ENCODE measurements at regions not wholly inside any gene's neighbourhood (a gene's known extent, or its start where the extent isn't known, plus 50 kb on each side); places are given as distances from the start of the nearest gene placed in this dataset.
"Not testable (repeated sequence)": the region's sequence is repeated elsewhere in the genome, so short reads cannot be mapped to it uniquely, and the experiment has no call there.

DNA sequence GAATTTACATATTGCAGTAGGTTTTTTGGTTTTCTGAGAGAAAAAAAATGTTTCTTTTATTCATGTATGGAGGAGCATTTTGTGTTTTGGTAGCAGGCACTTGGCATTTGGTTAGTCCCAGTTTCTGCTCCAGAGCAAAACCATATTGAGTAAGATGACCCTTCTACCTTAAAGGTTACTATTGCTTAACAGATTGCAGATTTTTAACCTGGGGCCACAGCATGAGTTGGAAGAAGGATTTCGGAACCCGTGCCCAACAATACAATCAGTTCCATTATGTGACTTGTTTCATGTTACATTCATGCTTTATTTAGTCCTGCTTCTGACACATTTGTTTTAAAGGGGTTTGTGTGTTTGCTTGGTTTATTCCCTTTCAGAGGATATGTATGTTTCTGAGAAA is 496.3 kb downstream of the TFAP2B start (continued):
- TF ChIP-seq, protein P1, sequence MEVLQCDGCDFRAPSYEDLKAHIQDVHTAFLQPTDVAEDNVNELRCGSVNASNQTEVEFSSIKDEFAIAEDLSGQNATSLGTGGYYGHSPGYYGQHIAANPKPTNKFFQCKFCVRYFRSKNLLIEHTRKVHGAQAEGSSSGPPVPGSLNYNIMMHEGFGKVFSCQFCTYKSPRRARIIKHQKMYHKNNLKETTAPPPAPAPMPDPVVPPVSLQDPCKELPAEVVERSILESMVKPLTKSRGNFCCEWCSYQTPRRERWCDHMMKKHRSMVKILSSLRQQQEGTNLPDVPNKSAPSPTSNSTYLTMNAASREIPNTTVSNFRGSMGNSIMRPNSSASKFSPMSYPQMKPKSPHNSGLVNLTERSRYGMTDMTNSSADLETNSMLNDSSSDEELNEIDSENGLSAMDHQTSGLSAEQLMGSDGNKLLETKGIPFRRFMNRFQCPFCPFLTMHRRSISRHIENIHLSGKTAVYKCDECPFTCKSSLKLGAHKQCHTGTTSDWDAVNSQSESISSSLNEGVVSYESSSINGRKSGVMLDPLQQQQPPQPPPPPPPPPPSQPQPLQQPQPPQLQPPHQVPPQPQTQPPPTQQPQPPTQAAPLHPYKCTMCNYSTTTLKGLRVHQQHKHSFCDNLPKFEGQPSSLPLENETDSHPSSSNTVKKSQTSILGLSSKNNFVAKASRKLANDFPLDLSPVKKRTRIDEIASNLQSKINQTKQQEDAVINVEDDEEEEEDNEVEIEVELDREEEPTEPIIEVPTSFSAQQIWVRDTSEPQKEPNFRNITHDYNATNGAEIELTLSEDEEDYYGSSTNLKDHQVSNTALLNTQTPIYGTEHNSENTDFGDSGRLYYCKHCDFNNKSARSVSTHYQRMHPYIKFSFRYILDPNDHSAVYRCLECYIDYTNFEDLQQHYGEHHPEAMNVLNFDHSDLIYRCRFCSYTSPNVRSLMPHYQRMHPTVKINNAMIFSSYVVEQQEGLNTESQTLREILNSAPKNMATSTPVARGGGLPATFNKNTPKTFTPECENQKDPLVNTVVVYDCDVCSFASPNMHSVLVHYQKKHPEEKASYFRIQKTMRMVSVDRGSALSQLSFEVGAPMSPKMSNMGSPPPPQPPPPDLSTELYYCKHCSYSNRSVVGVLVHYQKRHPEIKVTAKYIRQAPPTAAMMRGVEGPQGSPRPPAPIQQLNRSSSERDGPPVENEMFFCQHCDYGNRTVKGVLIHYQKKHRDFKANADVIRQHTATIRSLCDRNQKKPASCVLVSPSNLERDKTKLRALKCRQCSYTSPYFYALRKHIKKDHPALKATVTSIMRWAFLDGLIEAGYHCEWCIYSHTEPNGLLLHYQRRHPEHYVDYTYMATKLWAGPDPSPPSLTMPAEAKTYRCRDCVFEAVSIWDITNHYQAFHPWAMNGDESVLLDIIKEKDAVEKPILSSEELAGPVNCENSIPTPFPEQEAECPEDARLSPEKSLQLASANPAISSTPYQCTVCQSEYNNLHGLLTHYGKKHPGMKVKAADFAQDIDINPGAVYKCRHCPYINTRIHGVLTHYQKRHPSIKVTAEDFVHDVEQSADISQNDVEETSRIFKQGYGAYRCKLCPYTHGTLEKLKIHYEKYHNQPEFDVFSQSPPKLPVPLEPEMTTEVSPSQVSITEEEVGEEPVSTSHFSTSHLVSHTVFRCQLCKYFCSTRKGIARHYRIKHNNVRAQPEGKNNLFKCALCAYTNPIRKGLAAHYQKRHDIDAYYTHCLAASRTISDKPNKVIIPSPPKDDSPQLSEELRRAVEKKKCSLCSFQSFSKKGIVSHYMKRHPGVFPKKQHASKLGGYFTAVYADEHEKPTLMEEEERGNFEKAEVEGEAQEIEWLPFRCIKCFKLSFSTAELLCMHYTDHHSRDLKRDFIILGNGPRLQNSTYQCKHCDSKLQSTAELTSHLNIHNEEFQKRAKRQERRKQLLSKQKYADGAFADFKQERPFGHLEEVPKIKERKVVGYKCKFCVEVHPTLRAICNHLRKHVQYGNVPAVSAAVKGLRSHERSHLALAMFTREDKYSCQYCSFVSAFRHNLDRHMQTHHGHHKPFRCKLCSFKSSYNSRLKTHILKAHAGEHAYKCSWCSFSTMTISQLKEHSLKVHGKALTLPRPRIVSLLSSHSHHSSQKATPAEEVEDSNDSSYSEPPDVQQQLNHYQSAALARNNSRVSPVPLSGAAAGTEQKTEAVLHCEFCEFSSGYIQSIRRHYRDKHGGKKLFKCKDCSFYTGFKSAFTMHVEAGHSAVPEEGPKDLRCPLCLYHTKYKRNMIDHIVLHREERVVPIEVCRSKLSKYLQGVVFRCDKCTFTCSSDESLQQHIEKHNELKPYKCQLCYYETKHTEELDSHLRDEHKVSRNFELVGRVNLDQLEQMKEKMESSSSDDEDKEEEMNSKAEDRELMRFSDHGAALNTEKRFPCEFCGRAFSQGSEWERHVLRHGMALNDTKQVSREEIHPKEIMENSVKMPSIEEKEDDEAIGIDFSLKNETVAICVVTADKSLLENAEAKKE (CRISPR knock-in tag; IDR thresholded peaks at IDR 0.05): no peak
- TF ChIP-seq ZNF114 (CRISPR knock-in tag; IDR thresholded peaks at IDR 0.05) (no peak), ZNF331 (CRISPR knock-in tag; IDR thresholded peaks at IDR 0.05; ENCODE audit: low read depth) (no peak), JUNB (IDR thresholded peaks at IDR 0.05; ENCODE audit: unreplicated experiment) (no peak), NANOG (IDR thresholded peaks at IDR 0.05; ENCODE audit: borderline replicate concordance) (no peak), STAT1 (IDR thresholded peaks at IDR 0.05; ENCODE audit: unreplicated experiment) (no peak)

DNA sequence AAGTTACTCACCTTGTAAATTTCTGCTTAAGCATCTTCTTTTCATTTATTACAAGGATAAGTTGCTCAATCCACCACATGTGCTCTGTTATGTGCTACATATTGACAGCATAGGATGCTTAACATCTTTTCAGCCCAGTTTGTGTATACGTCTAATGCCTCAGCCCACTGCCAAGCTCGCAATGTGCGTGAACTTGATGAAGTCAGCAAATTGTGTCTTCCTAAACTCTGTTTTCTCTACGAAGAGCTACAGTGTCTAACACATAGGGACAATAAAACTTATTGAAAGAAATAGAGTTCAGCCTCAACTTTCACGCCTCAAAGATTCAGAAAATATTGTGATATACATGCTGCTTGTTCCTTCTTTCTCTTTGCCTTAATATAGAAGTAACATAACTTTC is 500.0 kb downstream of the TFAP2B start:
- H3K9me2 ChIP-seq (ENCODE audit: insufficient read depth): peaks cover 3% of the 10 kb centered on the region; the same call in 1 of the 2 replicates
- H3K4me2 ChIP-seq: peak overlapping the region; percentile 60
- Mint-ChIP-seq H3K27ac (no peak overlapping the region), H3K9me3 (peaks cover 18% of the 10 kb centered on the region), H3K27me3 (ENCODE audit: insufficient read depth, low read depth, poor library complexity) (peaks cover 2% of the 10 kb centered on the region), H3K4me3 (no peak overlapping the region), H3K4me1 (peaks cover 14% of the 10 kb centered on the region; the same call in 2 of the 3 replicates), H3K36me3 (ENCODE audit: low read depth) (peaks cover 17% of the 10 kb centered on the region)
- no peaks in the 10 kb centered on the region for H3K27me3 ChIP-seq (ENCODE audit: insufficient read depth)
- H2AFZ ChIP-seq: peak overlapping the region; percentile 58; the same call in 1 of the 2 replicates
- no peaks in the 10 kb centered on the region for H3K36me3 ChIP-seq (ENCODE audit: insufficient read depth)
- no peaks in the 10 kb centered on the region for H3K79me2 ChIP-seq (replicated peaks; ENCODE audit: insufficient read depth)
- no peak for DNase-seq (ENCODE audit: low spot score)
- H3F3A ChIP-seq (replicated peaks; ENCODE audit: low read depth): no peaks in the 10 kb centered on the region
- H3K4me3 ChIP-seq: no peak overlapping the region
- H3K27ac ChIP-seq (ENCODE audit: low read depth): no peak overlapping the region
- no peak for ATAC-seq
- H4K20me1 ChIP-seq (replicated peaks; ENCODE audit: insufficient read depth): no peaks in the 10 kb centered on the region
- peaks cover 13% of the 10 kb centered on the region for H3K4me1 ChIP-seq (ENCODE audit: insufficient read depth)
- TF ChIP-seq EZH2 (IDR thresholded peaks at IDR 0.05; ENCODE audit: low read depth, unreplicated experiment) (no peak), STAT1 (IDR thresholded peaks at IDR 0.05; ENCODE audit: unreplicated experiment) (no peak), EZH2phosphoT487 (IDR thresholded peaks at IDR 0.05; ENCODE audit: unreplicated experiment) (no peak), JUNB (IDR thresholded peaks at IDR 0.05; ENCODE audit: unreplicated experiment) (no peak)

DNA sequence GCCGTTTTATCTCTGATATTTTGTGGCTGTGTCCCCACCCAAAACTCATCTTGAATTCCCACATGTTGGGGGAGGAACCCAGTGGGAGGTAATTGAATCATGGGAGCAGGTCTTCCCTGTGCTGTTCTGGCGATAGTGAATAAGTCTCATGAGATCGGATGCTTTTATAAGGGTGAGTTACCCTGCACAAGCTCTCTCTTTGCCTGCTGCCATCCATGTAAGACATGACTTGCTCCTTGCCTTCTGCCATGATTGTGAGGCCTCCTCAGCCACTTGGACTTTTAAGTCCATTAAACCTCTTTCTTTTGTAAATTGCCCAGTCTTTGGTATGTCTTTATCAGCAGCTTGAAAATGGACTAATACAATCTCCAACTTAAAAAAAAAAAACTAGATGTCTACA is 502.8 kb downstream of the TFAP2B start:
- H4K20me1 ChIP-seq (replicated peaks; ENCODE audit: insufficient read depth); H3K79me2 ChIP-seq (replicated peaks; ENCODE audit: insufficient read depth); H3K27ac Mint-ChIP-seq; H3K27me3 Mint-ChIP-seq (ENCODE audit: insufficient read depth, low read depth, poor library complexity); H2AFZ ChIP-seq; H3K36me3 ChIP-seq (ENCODE audit: insufficient read depth); H3K27me3 ChIP-seq (ENCODE audit: insufficient read depth); DNase-seq (ENCODE audit: low spot score); H3K27ac ChIP-seq (ENCODE audit: low read depth); H3F3A ChIP-seq (replicated peaks; ENCODE audit: low read depth); H3K4me3 Mint-ChIP-seq; H3K9me2 ChIP-seq (ENCODE audit: insufficient read depth); ATAC-seq; H3K4me2 ChIP-seq; H3K4me3 ChIP-seq: not testable (repeated sequence)
- Mint-ChIP-seq H3K36me3 (ENCODE audit: low read depth) (peaks cover 17% of the 10 kb centered on the region), H3K4me1 (peaks cover 14% of the 10 kb centered on the region; the same call in 2 of the 3 replicates), H3K9me3 (peaks cover 18% of the 10 kb centered on the region)
- H3K4me1 ChIP-seq (ENCODE audit: insufficient read depth): peaks cover 13% of the 10 kb centered on the region
